Stimulated activated memory B cell treated with anti-CD40 and anti-IgM and Interleukin-4, amounts not matched to agents 10 μg/mL and 1 μg/mL and 100 μg/mL, for 72 hours (primary cell): ENCODE measurements at regions not wholly inside any gene's neighbourhood (a gene's known extent, or its start where the extent isn't known, plus 50 kb on each side); places are given as distances from the start of the nearest gene placed in this dataset.

Source experiments
- ATAC-seq: fragments of 150-1000 bp; cut with Tn5 transposase; 2 replicates; pipeline ENCODE4 v1.10.0; 2021
- H3K27ac Mint-ChIP-seq: one replicate; pipeline ENCODE4 v1.8.0; 2022; ENCODE audit warnings: mild to moderate bottlenecking, mixed read lengths
- H3K27me3 Mint-ChIP-seq: one replicate; pipeline ENCODE4 v1.8.0; 2022; ENCODE audit warnings: mixed read lengths
- H3K36me3 Mint-ChIP-seq: one replicate; pipeline ENCODE4 v1.8.0; 2022; ENCODE audit warnings: mixed read lengths
- H3K4me1 Mint-ChIP-seq: one replicate; pipeline ENCODE4 v1.8.0; 2022; ENCODE audit warnings: mixed read lengths
- H3K4me3 Mint-ChIP-seq: one replicate; pipeline ENCODE4 v1.8.0; 2022; ENCODE audit warnings: mild to moderate bottlenecking, moderate library complexity, mixed read lengths
- H3K9me3 Mint-ChIP-seq: one replicate; pipeline ENCODE4 v1.8.0; 2022; ENCODE audit warnings: mixed read lengths

DNA sequence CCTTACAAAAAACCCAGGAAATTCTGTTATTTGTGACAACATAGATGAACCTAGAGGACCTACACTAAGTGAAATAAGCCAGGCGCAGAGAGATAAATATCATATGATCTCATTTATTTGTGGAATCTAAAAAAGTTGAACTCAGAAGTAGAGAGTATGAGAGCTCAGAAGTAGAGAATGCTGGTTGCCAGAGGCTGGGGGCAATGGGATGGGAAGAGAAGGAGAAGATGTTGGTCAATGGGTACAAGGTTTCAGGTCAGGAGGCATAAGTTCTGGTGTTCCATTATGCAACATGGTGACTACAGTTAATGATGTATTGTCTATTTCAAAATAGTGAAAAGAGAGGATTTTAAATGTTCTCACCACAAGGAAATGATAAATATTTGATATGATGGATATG is 259.1 kb upstream of the POU3F1 start:
- H3K27ac Mint-ChIP-seq: no peak overlapping the region
- H3K4me3 Mint-ChIP-seq: no peak overlapping the region
- H3K9me3 Mint-ChIP-seq: peaks cover 2% of the 10 kb centered on the region
- H3K36me3 Mint-ChIP-seq: no peaks in the 10 kb centered on the region
- H3K4me1 Mint-ChIP-seq: no peaks in the 10 kb centered on the region
- H3K27me3 Mint-ChIP-seq: peaks cover 10% of the 10 kb centered on the region
- no peak for ATAC-seq

DNA sequence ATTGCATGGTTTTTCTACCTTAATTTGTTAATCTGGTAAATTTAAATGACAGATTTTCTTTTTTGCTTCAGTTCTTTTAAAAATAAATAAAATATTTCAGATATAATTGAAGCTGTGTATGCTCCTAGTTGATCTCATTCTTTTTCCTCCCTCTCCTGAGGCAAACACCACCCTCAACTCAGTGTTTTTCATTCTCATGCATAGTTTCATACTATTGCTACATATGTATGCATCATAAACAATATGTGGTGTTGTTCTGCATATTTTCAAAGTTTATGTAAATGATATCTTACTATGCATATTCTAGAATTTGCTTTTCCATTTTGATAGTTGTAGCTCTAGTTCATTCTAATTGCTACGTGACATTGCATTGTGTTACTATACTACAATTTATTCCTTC is 257.2 kb upstream of the POU3F1 start:
- no peaks in the 10 kb centered on the region for H3K4me1 Mint-ChIP-seq
- no peak overlapping the region for H3K27ac Mint-ChIP-seq
- peaks cover 2% of the 10 kb centered on the region for H3K9me3 Mint-ChIP-seq
- no peak for ATAC-seq
- no peaks in the 10 kb centered on the region for H3K36me3 Mint-ChIP-seq
- H3K4me3 Mint-ChIP-seq: no peak overlapping the region
- peaks cover 3% of the 10 kb centered on the region for H3K27me3 Mint-ChIP-seq

DNA sequence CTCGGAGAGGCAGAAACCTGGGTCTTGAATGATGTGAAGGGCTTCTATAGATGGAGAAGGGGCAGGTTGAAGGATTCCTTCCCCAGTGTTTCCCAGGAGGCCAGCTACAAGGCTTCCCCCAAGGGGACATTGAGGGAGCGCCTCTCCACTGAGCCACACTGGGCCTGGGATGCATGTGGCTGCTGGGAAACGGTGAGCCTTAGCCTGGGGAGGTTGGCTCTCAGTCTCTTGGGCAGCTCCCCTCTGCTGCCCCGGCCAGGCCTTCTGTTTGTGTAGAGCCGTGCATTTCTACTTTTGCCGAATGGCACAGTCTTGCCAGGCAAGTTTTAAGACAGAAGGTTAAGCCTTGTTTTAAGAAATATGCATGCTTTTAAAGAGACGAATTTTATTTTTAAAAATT is 254.4 kb upstream of the POU3F1 start:
- Mint-ChIP-seq H3K27ac (no peak overlapping the region), H3K9me3 (no peaks in the 10 kb centered on the region), H3K36me3 (no peaks in the 10 kb centered on the region), H3K4me1 (no peaks in the 10 kb centered on the region), H3K27me3 (peaks cover 23% of the 10 kb centered on the region), H3K4me3 (no peak overlapping the region)
- ATAC-seq: no peak

DNA sequence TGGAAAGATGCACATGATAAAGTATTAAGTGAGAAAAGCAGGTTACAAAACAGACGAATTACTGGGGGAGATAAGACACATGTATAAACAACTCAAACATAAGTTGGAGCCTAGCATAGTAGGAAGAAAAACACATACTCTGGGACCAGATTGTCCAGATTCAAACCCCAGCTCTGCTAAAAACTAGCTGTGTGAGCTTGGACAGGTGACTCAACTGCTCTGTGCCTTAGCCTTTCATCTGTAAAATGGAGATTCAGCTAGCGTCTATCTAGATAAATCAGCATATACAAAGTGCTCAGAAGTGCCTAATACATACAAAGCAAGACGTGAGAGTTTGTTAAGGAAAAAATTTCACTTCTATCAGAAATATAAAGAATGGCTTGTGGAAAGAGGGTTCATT is 254.0 kb upstream of the POU3F1 start:
- H3K4me3 Mint-ChIP-seq: no peak overlapping the region
- ATAC-seq: no peak
- H3K36me3 Mint-ChIP-seq: no peaks in the 10 kb centered on the region
- H3K4me1 Mint-ChIP-seq: no peaks in the 10 kb centered on the region
- H3K9me3 Mint-ChIP-seq: no peaks in the 10 kb centered on the region
- H3K27me3 Mint-ChIP-seq: peaks cover 23% of the 10 kb centered on the region
- H3K27ac Mint-ChIP-seq: no peak overlapping the region

DNA sequence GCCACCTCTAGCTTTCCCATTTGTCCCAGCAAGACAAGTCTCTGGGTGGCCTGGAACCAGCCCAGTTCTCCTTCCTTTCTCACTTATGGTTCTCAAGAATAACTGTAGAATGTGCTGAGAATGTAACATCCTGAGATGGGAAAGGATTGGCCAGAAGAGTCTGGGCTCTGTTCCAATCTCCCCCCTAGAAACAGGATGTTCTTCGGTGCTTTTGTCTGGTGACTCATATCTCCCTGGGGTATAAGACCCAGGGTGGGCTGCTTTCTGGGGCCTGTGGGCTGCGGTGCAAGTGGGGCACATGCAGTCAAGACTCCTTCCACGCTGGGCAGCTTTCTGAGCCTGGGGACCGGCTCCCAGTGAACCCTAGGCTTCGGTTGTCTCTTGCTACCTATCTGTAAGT is 251.2 kb upstream of the POU3F1 start:
- peaks cover 5% of the 10 kb centered on the region for H3K36me3 Mint-ChIP-seq
- H3K4me3 Mint-ChIP-seq: no peak overlapping the region
- H3K4me1 Mint-ChIP-seq: peaks cover 3% of the 10 kb centered on the region
- H3K9me3 Mint-ChIP-seq: peaks cover 4% of the 10 kb centered on the region
- H3K27me3 Mint-ChIP-seq: peaks cover 43% of the 10 kb centered on the region
- no peak for ATAC-seq
- no peak overlapping the region for H3K27ac Mint-ChIP-seq

DNA sequence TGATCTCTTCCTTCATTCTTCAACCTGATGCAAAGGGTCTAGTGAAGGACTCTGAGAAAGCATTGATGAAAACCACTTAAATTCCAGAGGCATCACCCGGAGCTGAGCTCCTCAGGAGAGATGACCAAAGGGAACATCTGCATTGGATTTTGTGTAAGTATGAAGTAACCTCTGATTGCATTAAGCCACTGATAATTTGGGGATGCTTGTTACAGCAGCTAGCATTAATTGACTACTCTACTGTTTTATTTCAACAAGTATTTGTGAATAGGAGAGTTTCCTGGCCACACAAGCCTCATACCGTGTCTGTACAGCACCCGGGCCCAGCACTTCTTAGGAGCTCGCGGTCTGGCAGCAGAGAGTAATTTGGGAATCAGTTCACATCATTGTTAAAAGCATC is 250.7 kb upstream of the POU3F1 start:
- Mint-ChIP-seq H3K27ac (no peak overlapping the region), H3K9me3 (peaks cover 4% of the 10 kb centered on the region), H3K36me3 (peaks cover 5% of the 10 kb centered on the region), H3K27me3 (peaks cover 49% of the 10 kb centered on the region), H3K4me3 (no peak overlapping the region), H3K4me1 (peaks cover 9% of the 10 kb centered on the region)
- no peak for ATAC-seq

DNA sequence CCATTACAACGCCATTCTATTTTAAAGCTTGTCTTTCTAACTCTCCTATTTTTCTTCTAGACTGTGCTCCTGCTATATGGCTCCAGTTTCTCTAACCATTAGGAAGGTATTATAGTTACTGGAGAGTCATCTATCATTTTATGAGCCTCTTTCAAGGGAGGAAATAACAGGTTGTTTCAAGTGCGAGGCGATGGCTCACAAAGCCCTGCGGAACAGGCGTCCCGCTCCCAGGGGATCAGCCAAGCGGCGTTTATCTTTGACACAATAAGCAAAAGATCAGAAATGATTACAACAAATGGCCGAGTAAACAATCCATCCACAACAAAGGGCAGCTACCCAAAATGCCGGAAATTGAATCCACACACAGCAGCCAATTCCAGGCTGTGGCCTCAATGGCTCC is 249.5 kb upstream of the POU3F1 start:
- Mint-ChIP-seq H3K9me3 (peaks cover 4% of the 10 kb centered on the region), H3K36me3 (peaks cover 5% of the 10 kb centered on the region), H3K27me3 (peaks cover 52% of the 10 kb centered on the region), H3K27ac (no peak overlapping the region), H3K4me3 (no peak overlapping the region), H3K4me1 (peaks cover 14% of the 10 kb centered on the region)
- no peak for ATAC-seq

DNA sequence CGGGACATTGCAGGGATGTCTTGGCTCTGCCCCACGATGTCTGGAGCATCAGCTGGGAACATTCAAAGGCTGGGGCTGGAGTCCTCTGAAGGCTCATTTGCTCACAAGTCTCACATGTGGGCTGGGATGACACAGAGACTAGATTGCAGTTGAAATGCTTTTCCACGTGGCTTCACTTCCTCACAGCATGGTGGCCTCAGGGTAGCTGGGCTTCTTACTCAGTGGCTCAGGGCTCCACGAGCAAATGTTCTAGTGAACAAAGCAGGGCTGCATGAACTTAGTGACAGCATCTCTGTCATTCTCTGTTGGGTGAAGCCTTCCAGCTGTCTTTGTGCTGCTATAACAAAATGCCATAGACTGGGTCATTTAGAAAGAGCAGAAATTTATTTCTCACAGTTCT is 247.0 kb upstream of the POU3F1 start:
- Mint-ChIP-seq H3K4me1 (peaks cover 14% of the 10 kb centered on the region), H3K4me3 (no peak overlapping the region), H3K27ac (no peak overlapping the region), H3K9me3 (peaks cover 4% of the 10 kb centered on the region), H3K27me3 (peaks cover 48% of the 10 kb centered on the region), H3K36me3 (peaks cover 5% of the 10 kb centered on the region)
- no peak for ATAC-seq

DNA sequence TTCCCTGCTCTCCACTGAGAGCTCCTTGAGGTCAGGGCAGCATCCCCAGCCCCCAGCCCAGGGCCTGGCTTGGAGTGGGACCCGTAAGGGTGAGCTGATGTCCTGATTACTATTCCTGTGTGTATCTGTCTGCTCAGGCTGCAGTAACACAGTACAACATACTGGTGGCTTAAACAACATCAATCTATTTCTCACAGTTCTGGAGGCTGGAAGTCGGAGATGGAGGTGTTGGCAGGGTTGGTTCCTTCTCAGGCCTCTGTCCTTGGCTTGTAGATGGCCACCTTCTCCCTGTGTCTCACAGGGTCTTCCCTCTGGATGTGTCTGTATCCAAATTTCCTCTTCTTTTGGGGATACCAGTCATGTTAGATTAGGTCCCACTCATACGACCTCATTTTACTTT is 246.4 kb upstream of the POU3F1 start:
- no peak for ATAC-seq
- Mint-ChIP-seq H3K4me3 (no peak overlapping the region), H3K27me3 (peaks cover 42% of the 10 kb centered on the region), H3K36me3 (peaks cover 5% of the 10 kb centered on the region), H3K27ac (no peak overlapping the region), H3K9me3 (peaks cover 4% of the 10 kb centered on the region), H3K4me1 (peaks cover 14% of the 10 kb centered on the region)

DNA sequence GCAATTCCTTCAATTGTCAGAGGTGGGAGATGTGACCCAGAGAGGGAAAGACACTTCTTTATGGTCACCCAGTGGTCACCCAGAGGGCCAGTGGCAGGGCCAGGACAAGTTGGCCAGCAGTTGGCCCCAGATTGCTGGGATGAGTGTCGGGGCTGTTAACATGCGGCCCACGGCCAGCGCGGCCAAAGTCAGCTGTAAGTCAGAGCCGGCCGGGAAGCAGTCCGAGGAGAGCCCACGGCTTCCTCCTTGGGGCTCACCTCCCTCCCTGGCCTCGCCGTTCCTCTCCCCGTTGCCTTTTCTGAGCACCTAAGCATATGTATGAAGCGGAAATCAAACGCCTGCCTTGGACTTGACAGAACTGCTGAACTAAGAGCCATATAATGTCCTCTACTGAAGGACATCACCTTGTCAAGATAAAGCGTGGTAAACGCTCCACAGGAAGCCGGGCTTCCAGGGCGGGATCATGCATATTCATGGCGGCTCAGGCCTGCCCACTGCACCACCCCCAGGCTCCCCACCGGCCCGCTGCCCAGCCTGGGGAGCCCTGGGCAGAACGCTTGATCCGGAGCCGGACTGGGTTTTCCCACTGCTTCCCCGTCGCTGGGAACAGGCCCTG is 245.4 kb upstream of the POU3F1 start:
- peaks cover 37% of the 10 kb centered on the region for H3K27me3 Mint-ChIP-seq
- no peak overlapping the region for H3K27ac Mint-ChIP-seq
- H3K36me3 Mint-ChIP-seq: peaks cover 5% of the 10 kb centered on the region
- peaks cover 14% of the 10 kb centered on the region for H3K4me1 Mint-ChIP-seq
- ATAC-seq: peak; percentile 41
- peaks cover 4% of the 10 kb centered on the region for H3K9me3 Mint-ChIP-seq
- peak overlapping the region; percentile 26 for H3K4me3 Mint-ChIP-seq

DNA sequence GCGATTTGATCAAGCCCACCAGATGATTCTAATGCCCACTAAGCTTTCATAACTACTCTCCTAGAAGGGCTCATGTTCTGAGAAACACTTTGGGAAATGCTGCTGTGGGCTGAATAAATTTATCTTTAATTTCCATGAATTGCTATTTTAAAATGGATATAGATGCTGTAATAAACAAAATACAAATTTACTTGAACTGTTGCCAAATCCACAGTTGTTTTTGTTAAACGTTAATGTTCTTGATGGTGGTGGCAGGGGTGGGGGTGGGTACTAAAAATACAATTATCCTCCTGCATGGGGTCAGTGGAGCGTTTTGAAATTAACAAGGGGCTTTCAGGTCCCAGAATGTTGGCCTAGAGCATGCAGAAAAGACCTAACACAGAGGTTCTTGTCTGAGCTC is 244.7 kb upstream of the POU3F1 start:
- H3K4me3 Mint-ChIP-seq: no peak overlapping the region
- ATAC-seq: no peak
- peaks cover 4% of the 10 kb centered on the region for H3K9me3 Mint-ChIP-seq
- peaks cover 14% of the 10 kb centered on the region for H3K4me1 Mint-ChIP-seq
- no peak overlapping the region for H3K27ac Mint-ChIP-seq
- peaks cover 5% of the 10 kb centered on the region for H3K36me3 Mint-ChIP-seq
- H3K27me3 Mint-ChIP-seq: peaks cover 30% of the 10 kb centered on the region

DNA sequence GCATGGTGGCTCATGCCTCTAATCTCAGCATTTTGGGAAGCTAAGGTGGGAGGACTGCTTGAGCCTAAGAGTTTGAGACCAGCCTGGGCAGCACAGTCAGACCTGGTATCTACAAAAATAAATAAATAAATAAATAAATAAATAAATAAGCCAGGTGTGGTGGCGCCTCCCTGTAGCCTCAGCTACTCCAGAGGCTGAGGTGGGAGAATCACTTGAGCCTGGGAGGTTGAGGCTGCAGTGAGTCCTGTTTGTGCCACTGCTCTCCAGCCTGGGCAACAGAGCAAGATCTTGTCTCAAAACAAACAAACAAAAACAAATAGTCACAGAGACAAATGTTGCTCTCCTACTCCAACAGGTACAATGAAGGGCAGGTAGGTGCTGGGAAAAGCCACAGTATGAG is 242.4 kb upstream of the POU3F1 start:
- Mint-ChIP-seq H3K27ac (no peak overlapping the region), H3K27me3 (peaks cover 20% of the 10 kb centered on the region), H3K4me1 (peaks cover 14% of the 10 kb centered on the region)

DNA sequence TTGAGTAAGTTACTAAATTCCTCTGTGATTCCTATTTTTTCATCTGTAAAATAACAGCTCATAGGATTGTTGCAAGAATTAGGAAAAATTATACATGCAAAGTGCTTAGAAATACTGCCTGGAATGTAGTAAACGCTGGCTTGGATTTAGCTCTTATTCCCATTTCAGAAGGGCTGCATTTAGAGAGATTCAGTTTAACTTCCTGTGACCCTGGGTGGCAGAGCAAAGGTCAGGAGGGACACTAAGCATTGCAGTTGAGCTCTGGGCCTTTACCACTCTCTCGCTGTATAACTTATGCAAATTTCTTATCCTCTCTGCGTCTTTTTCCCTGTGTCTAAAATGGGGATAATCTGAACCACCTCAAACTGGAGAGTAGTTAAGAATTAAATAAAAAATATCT is 241.0 kb upstream of the POU3F1 start:
- peaks cover 24% of the 10 kb centered on the region for H3K27me3 Mint-ChIP-seq
- H3K36me3 Mint-ChIP-seq: no peaks in the 10 kb centered on the region
- H3K4me1 Mint-ChIP-seq: peaks cover 8% of the 10 kb centered on the region
- ATAC-seq: no peak
- H3K4me3 Mint-ChIP-seq: no peak overlapping the region
- H3K9me3 Mint-ChIP-seq: no peaks in the 10 kb centered on the region
- no peak overlapping the region for H3K27ac Mint-ChIP-seq

More for the DNA sequence above, 242.4 kb upstream of the POU3F1 start:
- ATAC-seq: no peak
- Mint-ChIP-seq H3K4me3 (no peak overlapping the region), H3K36me3 (no peaks in the 10 kb centered on the region), H3K9me3 (no peaks in the 10 kb centered on the region)

DNA sequence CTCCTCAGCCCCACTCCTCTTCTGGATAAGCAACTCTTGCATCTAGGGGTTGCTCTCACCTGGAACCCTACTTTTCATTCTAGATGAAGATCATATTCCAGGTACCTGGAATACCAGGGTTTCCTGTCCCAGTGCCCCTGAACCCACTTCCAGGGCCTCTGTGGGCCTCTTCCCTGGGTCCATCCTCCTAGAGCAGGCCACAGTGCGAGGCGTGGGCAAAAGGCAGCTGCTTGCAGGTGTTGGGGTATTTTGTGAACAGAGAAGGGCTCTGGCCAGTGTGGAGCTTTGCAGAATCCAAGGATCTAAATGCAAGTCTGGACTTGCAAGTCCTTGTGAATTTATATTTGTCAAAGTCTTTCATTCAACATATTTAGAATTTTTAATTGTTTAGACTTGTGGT is 240.4 kb upstream of the POU3F1 start:
- peaks cover 24% of the 10 kb centered on the region for H3K27me3 Mint-ChIP-seq
- no peak overlapping the region for H3K4me3 Mint-ChIP-seq
- peaks cover 3% of the 10 kb centered on the region for H3K4me1 Mint-ChIP-seq
- no peaks in the 10 kb centered on the region for H3K9me3 Mint-ChIP-seq
- H3K36me3 Mint-ChIP-seq: no peaks in the 10 kb centered on the region
- no peak for ATAC-seq
- H3K27ac Mint-ChIP-seq: no peak overlapping the region

DNA sequence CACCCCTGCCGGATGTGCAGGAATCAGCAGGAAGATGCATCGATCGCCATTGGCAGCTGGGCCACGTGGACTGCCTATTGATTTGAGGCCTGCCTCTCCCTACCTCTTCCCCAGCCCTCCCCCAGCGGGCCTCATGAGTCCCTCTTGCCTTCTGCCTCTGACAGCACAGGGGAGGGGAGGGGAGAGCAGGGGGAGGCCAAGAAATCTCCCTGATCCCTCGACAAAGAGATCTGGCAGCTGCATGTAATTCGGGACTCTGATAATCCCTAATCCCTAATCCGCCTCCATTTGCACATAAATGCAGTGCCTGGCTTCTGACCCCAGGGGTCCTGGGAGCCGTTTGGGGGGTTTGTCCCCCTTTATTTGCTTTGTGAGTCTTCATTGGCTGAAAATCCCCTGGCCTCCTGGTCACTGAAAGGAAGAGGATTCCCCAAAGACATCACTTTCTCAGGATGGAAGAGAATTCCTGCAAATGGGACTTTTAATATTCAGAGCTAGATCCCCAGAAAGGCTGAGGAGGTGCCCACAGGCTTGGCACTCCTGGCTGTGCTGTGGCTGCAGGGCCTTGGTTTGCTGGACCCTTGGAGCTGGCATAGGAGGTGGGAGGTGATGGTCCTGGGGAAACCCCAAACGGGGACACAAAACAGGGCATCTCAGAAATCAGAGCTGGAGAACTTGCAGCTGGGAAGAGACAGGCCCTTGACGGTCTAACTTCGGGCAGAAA is 239.4 kb upstream of the POU3F1 start:
- ATAC-seq: no peak
- H3K36me3 Mint-ChIP-seq: no peaks in the 10 kb centered on the region
- H3K27me3 Mint-ChIP-seq: peaks cover 30% of the 10 kb centered on the region
- H3K9me3 Mint-ChIP-seq: no peaks in the 10 kb centered on the region
- no peaks in the 10 kb centered on the region for H3K4me1 Mint-ChIP-seq
- H3K4me3 Mint-ChIP-seq: no peak overlapping the region
- no peak overlapping the region for H3K27ac Mint-ChIP-seq

DNA sequence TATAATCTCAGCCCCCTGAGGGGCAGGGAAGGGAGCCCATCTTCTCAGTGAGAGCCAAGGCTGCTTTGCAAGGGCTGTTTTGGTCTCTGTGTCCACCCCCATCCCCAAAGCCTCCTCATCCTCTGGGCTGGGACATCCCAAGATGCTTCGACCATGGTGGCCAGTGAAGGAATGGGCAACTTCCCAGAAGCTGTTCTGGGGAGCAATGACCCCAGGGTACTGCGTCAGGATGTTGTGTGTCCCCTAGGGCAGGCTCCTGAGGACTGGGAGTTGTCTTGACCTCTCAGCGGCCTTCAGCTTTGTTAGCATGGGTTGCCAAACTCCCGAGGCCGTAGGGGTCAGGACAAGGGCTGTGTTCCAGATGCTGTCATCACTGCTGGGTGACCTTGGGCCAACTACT is 238.4 kb upstream of the POU3F1 start:
- Mint-ChIP-seq H3K27ac (no peak overlapping the region), H3K9me3 (no peaks in the 10 kb centered on the region), H3K4me1 (no peaks in the 10 kb centered on the region), H3K36me3 (no peaks in the 10 kb centered on the region), H3K27me3 (peaks cover 32% of the 10 kb centered on the region), H3K4me3 (no peak overlapping the region)
- ATAC-seq: no peak
